ENCODE measurements at regions not wholly inside any gene's neighbourhood (a gene's known extent, or its start where the extent isn't known, plus 50 kb on each side); places are given as distances from the start of the nearest gene placed in this dataset.
"Not testable (repeated sequence)": the region's sequence is repeated elsewhere in the genome, so short reads cannot be mapped to it uniquely, and the experiment has no call there.

GRCh38 chr1:181949500-181949899 is 112.0 kb downstream of the ZNF648 start:
- no peak for DNase-seq (ENCODE audit: low read depth in 4 of 4, low spot score in 1 of 4)

- DNase-seq (ENCODE audit: low read depth in 4 of 4, low spot score in 1 of 4) = no peak
Measured at GRCh38 chr1:181948372-181948771, 113.1 kb downstream of the ZNF648 start.

- DNase-seq (ENCODE audit: low read depth in 4 of 4, low spot score in 1 of 4) = no peak
Measured at GRCh38 chr1:181947441-181947840, 114.1 kb downstream of the ZNF648 start.

- peak in 1 of 4 experiments; percentile 13 for DNase-seq (ENCODE audit: low read depth in 4 of 4, low spot score in 1 of 4)
Measured at GRCh38 chr1:181936768-181937581, 124.5 kb downstream of the ZNF648 start.

- no peak for DNase-seq (ENCODE audit: low read depth in 4 of 4, low spot score in 1 of 4)
Measured at GRCh38 chr1:181936269-181936668, 125.2 kb downstream of the ZNF648 start.

GRCh38 chr1:181931873-181932272 is 129.6 kb downstream of the ZNF648 start:
- DNase-seq (ENCODE audit: low read depth in 4 of 4, low spot score in 1 of 4) = no peak

- no peak for DNase-seq (ENCODE audit: low read depth in 4 of 4, low spot score in 1 of 4)
Measured at GRCh38 chr1:181930187-181930586, 131.3 kb downstream of the ZNF648 start.

GRCh38 chr1:181926697-181927096 is 134.8 kb downstream of the ZNF648 start:
- no peak for DNase-seq (ENCODE audit: low read depth in 4 of 4, low spot score in 1 of 4)

GRCh38 chr1:181924034-181924433 is 137.5 kb downstream of the ZNF648 start:
- DNase-seq (ENCODE audit: low read depth in 4 of 4, low spot score in 1 of 4) = not testable (repeated sequence)

- no peak for DNase-seq (ENCODE audit: low read depth in 4 of 4, low spot score in 1 of 4)
Measured at GRCh38 chr1:181919542-181919941, 142.0 kb downstream of the ZNF648 start.

- DNase-seq (ENCODE audit: low read depth in 4 of 4, low spot score in 1 of 4) = no peak
Measured at GRCh38 chr1:181918880-181919525, 142.5 kb downstream of the ZNF648 start.

GRCh38 chr1:181911715-181912114 is 149.8 kb downstream of the ZNF648 start:
- no peak for DNase-seq (ENCODE audit: low read depth in 4 of 4, low spot score in 1 of 4)

- no peak for DNase-seq (ENCODE audit: low read depth in 4 of 4, low spot score in 1 of 4)
Measured at GRCh38 chr1:181910905-181911304, 150.6 kb downstream of the ZNF648 start.

GRCh38 chr1:181909010-181909409 is 152.5 kb downstream of the ZNF648 start:
- no peak for DNase-seq (ENCODE audit: low read depth in 4 of 4, low spot score in 1 of 4)

GRCh38 chr1:181906631-181907030 is 154.9 kb downstream of the ZNF648 start:
- DNase-seq (ENCODE audit: low read depth in 4 of 4, low spot score in 1 of 4) = no peak

- no peak for DNase-seq (ENCODE audit: low read depth in 4 of 4, low spot score in 1 of 4)
Measured at GRCh38 chr1:181905944-181906597, 155.4 kb downstream of the ZNF648 start.

- DNase-seq (ENCODE audit: low read depth in 4 of 4, low spot score in 1 of 4) = no peak
Measured at GRCh38 chr1:181898773-181899172, 162.7 kb downstream of the ZNF648 start.

- no peak for DNase-seq (ENCODE audit: low read depth in 4 of 4, low spot score in 1 of 4)
Measured at GRCh38 chr1:181896824-181897223, 164.7 kb downstream of the ZNF648 start.

- DNase-seq (ENCODE audit: low read depth in 4 of 4, low spot score in 1 of 4) = no peak
Measured at GRCh38 chr1:181894439-181894859, 167.1 kb downstream of the ZNF648 start.

GRCh38 chr1:181893937-181894336 is 167.6 kb downstream of the ZNF648 start:
- DNase-seq (ENCODE audit: low read depth in 4 of 4, low spot score in 1 of 4) = no peak

GRCh38 chr1:181893150-181893549 is 168.4 kb downstream of the ZNF648 start:
- DNase-seq (ENCODE audit: low read depth in 4 of 4, low spot score in 1 of 4) = not testable (repeated sequence)

GRCh38 chr1:181872562-181872961 is 188.9 kb downstream of the ZNF648 start:
- no peak for DNase-seq (ENCODE audit: low read depth in 4 of 4, low spot score in 1 of 4)

All from stimulated activated CD4-positive, alpha-beta T cell treated with anti-CD3 and anti-CD28 coated beads, Interleukin-1b, Interleukin-23, amount 100 ng/mL, for 24 hours (primary cell).